Osteocyte (in vitro differentiated cells): ENCODE measurements at regions not wholly inside any gene's neighbourhood (a gene's known extent, or its start where the extent isn't known, plus 50 kb on each side); places are given as distances from the start of the nearest gene placed in this dataset.

Experiments used
- DNase-seq: peaks from one replicate; pipeline ENCODE4 v3.0.0; 2021; ENCODE audit warnings: mixed read lengths; ENCODE audit not compliant: unreplicated experiment; ENCODE audit errors: extremely low spot score
- H3K27ac Mint-ChIP-seq: one replicate; pipeline ENCODE4 v1.8.0; 2021; ENCODE audit warnings: mild to moderate bottlenecking, mixed read lengths; ENCODE audit not compliant: unreplicated experiment
- H3K27me3 Mint-ChIP-seq: one replicate; pipeline ENCODE4 v1.8.0; 2021; ENCODE audit warnings: mixed read lengths; ENCODE audit not compliant: unreplicated experiment
- H3K36me3 Mint-ChIP-seq: one replicate; pipeline ENCODE4 v1.8.0; 2021; ENCODE audit warnings: mixed read lengths; ENCODE audit not compliant: unreplicated experiment
- H3K4me1 Mint-ChIP-seq: one replicate; pipeline ENCODE4 v1.8.0; 2021; ENCODE audit warnings: mixed read lengths; ENCODE audit not compliant: unreplicated experiment
- H3K4me3 Mint-ChIP-seq: one replicate; pipeline ENCODE4 v1.8.0; 2021; ENCODE audit warnings: mild to moderate bottlenecking, moderate library complexity, mixed read lengths; ENCODE audit not compliant: unreplicated experiment
- H3K9me3 Mint-ChIP-seq: one replicate; pipeline ENCODE4 v1.8.0; 2021; ENCODE audit warnings: mixed read lengths; ENCODE audit not compliant: unreplicated experiment
- CTCF ChIP-seq: fragments of 200-600 bp; sonication (generic); IDR thresholded peaks from 2 replicates; pipeline ENCODE4 v1.5.0; 2021; ENCODE audit warnings: antibody characterized with exemption, mild to moderate bottlenecking, moderate library complexity

- DNase-seq = no peak
- Mint-ChIP-seq H3K27me3 (no peaks in the 10 kb centered on the region), H3K4me1 (peaks cover 2% of the 10 kb centered on the region), H3K4me3 (no peak overlapping the region), H3K36me3 (no peaks in the 10 kb centered on the region), H3K27ac (no peak overlapping the region), H3K9me3 (no peaks in the 10 kb centered on the region)
- no peak for TF ChIP-seq CTCF
These were observed 248.9 kb downstream of the PIK3R1 start for GRCh38 chr5:68464424-68464823.

- Mint-ChIP-seq H3K36me3 (no peaks in the 10 kb centered on the region), H3K27me3 (no peaks in the 10 kb centered on the region), H3K9me3 (no peaks in the 10 kb centered on the region), H3K4me3 (no peak overlapping the region), H3K4me1 (peaks cover under 1% of the 10 kb centered on the region), H3K27ac (no peak overlapping the region)
- no peak for DNase-seq
- TF ChIP-seq CTCF = no peak
These were observed 249.6 kb downstream of the PIK3R1 start for GRCh38 chr5:68465133-68465532.

GRCh38 chr5:68465934-68466551 is 250.5 kb downstream of the PIK3R1 start:
- no peaks in the 10 kb centered on the region for H3K27me3 Mint-ChIP-seq
- no peaks in the 10 kb centered on the region for H3K4me1 Mint-ChIP-seq
- no peaks in the 10 kb centered on the region for H3K9me3 Mint-ChIP-seq
- no peak overlapping the region for H3K4me3 Mint-ChIP-seq
- H3K36me3 Mint-ChIP-seq = no peaks in the 10 kb centered on the region
- no peak for DNase-seq
- TF ChIP-seq CTCF = no peak
- H3K27ac Mint-ChIP-seq = no peak overlapping the region

GRCh38 chr5:68467208-68467607 is 251.7 kb downstream of the PIK3R1 start:
- Mint-ChIP-seq H3K27me3 (no peaks in the 10 kb centered on the region), H3K9me3 (no peaks in the 10 kb centered on the region), H3K36me3 (no peaks in the 10 kb centered on the region), H3K27ac (no peak overlapping the region), H3K4me3 (no peak overlapping the region), H3K4me1 (no peaks in the 10 kb centered on the region)
- no peak for DNase-seq
- TF ChIP-seq CTCF = no peak

GRCh38 chr5:68467794-68468193 is 252.2 kb downstream of the PIK3R1 start:
- no peak for DNase-seq
- Mint-ChIP-seq H3K36me3 (no peaks in the 10 kb centered on the region), H3K4me1 (no peaks in the 10 kb centered on the region), H3K4me3 (no peak overlapping the region), H3K27ac (no peak overlapping the region), H3K9me3 (no peaks in the 10 kb centered on the region), H3K27me3 (no peaks in the 10 kb centered on the region)
- no peak for TF ChIP-seq CTCF
